GM19351 (cell line): ENCODE measurements at regions not wholly inside any gene's neighbourhood (a gene's known extent, or its start where the extent isn't known, plus 50 kb on each side); places are given as distances from the start of the nearest gene placed in this dataset.
"Not testable (repeated sequence)": the region's sequence is repeated elsewhere in the genome, so short reads cannot be mapped to it uniquely, and the experiment has no call there.

ENCODE experiments used
- ATAC-seq: cut with Tn5 transposase; IDR thresholded peaks from one replicate; pipeline ENCODE4 v1.9.1; 2021; ENCODE audit warnings: mild to moderate bottlenecking, moderate library complexity; ENCODE audit not compliant: unreplicated experiment

DNA sequence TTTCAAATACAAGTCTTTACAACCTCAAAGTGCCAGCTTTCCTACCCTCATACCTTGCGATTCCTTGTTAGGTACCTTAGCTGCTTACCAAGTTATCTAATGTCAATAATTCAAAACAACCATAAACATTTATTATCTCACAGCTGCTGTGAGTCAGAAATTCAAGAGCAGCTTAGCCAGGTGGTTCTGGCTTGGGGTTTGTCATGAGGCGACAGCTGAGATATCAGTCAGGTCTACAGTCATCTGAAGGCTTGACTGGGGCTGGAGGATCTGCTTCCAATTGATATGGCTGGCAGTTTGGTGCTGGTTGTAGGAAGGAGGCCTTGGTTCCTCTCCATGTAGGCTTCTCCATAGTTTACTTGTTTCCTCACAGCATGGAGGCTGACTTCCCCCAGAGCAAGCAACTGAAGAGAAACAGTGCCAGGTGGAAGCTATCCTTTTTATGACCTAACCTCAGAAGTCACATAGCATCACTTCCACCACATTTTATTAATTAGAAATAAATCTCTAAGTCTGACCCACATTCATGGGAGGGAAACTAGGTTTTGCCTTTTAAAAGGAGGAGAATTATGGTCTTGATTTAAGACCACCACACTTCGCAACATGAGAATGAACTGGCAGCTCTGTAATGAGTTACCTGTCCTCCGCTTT is 103.3 kb upstream of the FGGY start:
- no peak for ATAC-seq

GRCh38 chr1:59194621-59195020 is 102.3 kb upstream of the FGGY start:
- ATAC-seq, result no peak

DNA sequence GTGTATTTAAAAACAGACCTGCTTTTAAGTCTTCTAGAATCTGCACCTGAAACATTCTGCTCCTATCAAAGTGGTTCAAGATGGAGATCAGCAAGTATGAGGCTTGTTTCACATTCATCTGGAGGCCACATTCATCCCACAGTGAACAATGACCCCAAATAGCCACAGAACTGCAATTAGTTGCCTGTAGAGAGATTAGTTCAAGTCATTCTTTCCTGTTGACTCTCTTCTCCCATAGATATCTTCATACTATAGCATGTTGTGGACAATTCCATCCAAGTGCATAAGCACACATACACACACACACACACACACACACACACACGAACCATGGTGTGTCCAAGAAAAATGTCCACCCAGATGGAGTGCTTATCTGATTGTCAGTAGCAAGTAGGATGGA is 101.7 kb upstream of the FGGY start:
- no peak for ATAC-seq

DNA sequence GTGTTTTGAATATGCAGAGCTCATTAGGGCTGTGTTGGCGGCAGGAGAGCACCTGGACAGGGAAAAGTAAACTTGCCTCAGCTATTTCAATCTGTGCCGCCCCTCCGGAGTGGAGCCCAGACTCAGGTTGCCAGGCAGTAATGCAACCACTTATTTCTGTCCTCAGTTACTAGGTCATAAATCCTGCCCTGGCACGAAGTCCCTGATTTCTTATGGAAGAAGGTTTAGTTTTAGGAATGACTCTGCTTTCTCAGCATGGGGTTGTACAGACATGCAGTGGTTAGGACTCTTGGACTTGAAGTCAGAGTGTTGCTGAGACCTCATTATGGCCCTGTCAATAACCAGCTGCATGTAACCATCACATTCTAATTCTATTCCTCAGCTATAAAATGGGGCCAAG is 98.3 kb upstream of the FGGY start:
- ATAC-seq, result no peak

- no peak for ATAC-seq
These were observed 97.7 kb upstream of the FGGY start for GRCh38 chr1:59199147-59199546.

GRCh38 chr1:59199719-59200376 is 97.0 kb upstream of the FGGY start:
- no peak for ATAC-seq

GRCh38 chr1:59201341-59201740 is 95.6 kb upstream of the FGGY start:
- ATAC-seq, result no peak

DNA sequence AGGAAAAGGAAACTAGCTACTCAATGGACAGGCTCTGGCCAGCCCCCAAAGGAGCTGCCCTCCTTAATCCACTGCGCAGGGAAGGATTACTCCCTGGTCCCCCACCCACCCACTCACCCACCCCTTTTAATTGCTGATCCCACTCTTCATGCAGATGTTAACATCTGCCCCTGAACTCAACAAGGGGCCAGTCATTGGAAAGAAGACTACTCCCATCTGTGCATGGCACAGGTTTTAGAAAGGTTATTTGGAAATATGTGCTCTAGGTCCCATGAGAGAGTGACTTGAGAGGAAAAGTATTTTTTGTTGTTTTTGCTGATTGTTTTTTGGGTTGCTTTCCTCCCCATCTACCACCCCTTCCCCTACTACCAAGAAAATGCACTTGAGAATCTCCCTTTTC is 94.4 kb upstream of the FGGY start:
- ATAC-seq, result no peak

DNA sequence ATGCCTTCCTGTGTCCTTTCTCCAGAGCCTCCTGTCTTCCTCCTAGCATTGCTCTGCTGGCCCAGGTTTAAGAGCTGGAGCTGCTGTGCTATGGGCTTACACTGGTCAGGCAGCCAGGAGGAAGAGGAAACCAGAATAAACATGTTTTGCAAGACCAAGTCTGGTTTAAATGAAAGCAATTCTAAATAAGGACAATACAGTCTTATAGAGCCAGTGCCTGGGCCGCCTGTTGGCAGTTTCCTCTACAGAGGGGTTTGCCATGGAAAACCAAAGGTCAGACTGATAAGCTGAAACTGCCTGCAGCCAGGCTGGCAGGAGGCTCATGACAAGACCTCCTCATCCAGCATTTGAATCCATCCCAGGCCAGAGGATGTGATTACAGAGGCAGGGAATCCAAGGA is 92.9 kb upstream of the FGGY start:
- ATAC-seq, result no peak

DNA sequence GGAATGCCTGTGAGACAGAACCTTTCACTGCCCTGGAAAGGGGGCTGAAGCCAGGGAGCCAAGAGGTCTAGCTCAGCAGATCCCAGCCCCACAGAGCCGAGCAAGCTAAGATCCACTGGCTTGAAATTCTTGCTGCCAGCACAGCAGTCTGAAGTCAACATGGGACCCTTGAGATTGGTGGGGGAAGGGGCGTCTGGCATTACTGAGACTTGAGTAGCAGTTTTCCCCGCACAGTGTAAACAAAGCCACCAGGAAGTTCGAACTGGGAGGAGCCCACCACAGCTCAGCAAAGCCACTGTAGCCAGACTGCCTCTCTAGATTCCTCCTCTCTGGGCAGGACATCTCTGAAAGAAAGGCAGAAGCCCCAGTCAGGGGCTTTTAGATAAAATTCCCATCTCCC is 90.3 kb upstream of the FGGY start:
- ATAC-seq, result not testable (repeated sequence)

- not testable (repeated sequence) for ATAC-seq
These were observed 86.5 kb upstream of the FGGY start for GRCh38 chr1:59210430-59210829.

GRCh38 chr1:59212706-59213105 is 84.2 kb upstream of the FGGY start:
- ATAC-seq, result no peak

GRCh38 chr1:59214248-59215208 is 82.4 kb upstream of the FGGY start:
- no peak for ATAC-seq

GRCh38 chr1:59215766-59216291 is 81.1 kb upstream of the FGGY start:
- ATAC-seq, result no peak

GRCh38 chr1:59217439-59217838 is 79.5 kb upstream of the FGGY start:
- not testable (repeated sequence) for ATAC-seq

DNA sequence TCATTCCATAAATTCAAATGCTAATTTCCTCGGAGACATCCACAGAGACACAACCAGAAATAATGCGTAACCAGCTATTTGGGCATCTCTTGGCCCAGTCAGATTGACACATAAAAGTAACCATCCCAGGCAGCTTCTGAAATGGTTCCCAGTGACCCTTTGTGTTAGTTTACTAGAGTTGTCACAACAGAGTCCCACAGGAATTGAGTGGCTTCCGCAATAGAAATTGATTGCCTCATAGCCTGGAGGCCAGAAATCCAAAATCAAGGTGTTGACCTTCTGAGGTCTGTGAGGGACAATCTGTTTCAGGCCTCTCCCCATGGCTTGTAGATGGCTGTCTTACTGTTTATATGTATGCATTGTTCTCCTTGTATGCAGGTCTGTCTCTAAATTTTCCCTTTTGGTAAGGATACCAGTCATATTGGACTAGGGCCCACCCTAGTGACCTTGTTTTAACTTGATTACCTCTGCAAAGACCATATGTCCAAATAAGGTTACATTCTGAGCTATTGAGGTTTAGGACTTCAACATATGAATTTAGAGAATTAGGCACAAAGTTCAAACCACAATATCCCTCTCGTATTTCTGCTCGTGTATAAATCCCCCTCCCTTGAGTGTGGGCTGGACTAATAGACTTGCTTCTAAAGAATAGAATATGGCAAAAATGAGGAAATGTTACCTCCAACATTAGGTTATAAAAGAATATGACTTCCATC is 78.2 kb upstream of the FGGY start:
- no peak for ATAC-seq

DNA sequence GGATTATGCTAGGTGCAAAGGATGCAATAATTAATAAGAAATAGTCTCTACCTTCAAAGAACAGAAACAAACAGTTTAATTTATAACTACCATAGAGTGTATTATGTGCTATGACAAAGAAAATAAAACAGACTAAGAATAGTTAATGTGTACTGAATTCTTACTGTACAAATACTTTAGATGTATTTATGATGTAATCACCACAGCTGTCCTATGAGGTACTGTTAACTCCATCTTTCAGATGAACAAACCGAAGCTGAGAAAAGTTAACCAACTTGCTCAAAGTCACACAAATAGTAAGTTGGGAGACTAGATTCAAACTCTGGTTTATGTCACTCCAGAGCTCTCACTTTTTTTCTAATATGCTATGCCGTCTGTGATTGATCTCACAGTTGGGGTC is 77.0 kb upstream of the FGGY start:
- ATAC-seq, result no peak

- no peak for ATAC-seq
These were observed 76.5 kb upstream of the FGGY start for GRCh38 chr1:59220356-59220755.

DNA sequence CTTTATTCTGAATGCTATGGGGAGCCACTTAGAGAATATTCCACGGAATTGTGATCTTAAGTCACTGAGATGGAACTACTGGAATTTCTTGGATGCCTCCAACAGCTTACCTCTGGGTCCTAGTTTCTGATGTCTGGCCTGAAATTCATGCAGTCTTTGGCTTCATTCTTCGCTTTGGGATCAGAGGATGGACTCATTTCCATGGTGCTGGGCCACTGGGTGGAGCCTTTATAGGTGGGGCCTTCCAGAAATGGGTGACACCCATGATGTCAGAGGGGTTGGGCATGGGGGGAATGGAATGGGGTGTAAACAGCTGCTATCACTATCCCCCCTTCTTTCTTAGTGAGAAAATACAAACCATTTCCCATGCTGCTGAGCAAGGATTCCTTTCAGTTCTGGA is 73.7 kb upstream of the FGGY start:
- ATAC-seq, result no peak

- ATAC-seq, result no peak
These were observed 72.8 kb upstream of the FGGY start for GRCh38 chr1:59223989-59224634.
